HG03520 (cell line): ENCODE measurements at regions not wholly inside any gene's neighbourhood (a gene's known extent, or its start where the extent isn't known, plus 50 kb on each side); places are given as distances from the start of the nearest gene placed in this dataset.
A peak's percentile ranks its signal among the peaks of the same experiment; 100 is the strongest.

ENCODE experiments used
- ATAC-seq: cut with Tn5 transposase; IDR thresholded peaks from one replicate; pipeline ENCODE4 v1.9.1; 2021; ENCODE audit warnings: mild to moderate bottlenecking, moderate library complexity; ENCODE audit not compliant: unreplicated experiment

DNA sequence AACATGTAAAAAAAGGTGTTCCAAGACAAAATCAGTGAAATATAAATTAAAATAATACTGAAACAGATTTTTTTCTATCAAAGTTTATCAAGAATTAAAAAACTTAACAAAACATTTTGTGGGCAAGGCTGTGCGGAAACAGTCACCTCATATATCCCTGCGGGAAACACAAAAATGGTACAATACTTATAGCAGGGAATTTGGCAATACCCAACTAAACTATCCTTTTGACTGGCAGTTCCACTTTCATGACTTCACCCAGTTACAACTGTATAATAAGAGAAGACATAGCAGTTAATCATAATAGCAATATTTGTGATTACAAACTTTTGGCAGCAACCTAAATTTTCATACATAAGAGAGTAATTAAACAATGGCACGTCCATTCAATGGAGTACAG is 121.5 kb upstream of the EGLN3 start:
- no peak for ATAC-seq

DNA sequence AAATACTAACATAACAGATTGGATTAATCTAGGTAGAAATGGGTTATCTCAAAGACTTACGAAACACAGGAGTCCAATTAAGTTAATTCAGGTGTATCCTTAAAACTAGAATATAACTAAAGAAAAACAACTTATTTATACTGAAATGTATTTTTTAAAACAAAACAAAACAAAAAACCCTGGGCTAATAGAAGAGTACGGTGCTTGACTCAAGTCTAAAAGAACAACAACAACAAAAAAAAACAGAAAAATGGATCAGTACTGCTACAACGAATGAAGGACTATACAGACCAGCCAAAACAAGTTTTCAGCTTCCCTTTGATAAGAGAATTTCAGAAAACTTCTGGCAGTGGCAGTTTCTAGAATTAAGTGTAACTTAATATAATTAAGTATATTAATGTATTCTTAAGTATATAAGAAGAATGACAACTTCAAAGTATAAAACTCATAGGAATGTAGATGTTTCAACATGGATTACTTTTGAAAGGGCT is 120.1 kb upstream of the EGLN3 start:
- ATAC-seq: no peak

GRCh38 chr14:34069854-34070582 is 119.1 kb upstream of the EGLN3 start:
- no peak for ATAC-seq

DNA sequence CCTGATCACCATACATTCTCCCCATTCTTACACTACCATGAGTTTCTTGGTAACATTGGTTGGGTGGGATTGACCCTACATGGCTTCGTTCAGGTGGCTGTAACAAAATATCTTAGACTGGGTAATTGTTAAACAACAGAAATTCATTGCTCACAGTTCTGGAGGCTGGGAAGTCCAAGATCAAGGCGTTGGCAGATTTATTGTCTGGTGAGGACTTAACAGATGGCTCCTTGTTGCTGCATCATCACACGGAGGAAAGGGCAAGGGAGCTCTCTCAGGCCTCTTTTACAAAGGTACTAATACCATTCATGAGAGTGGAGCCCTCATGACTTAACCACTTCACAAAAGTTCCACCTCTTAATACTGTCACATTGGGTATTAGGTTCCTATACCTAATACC is 116.7 kb upstream of the EGLN3 start:
- no peak for ATAC-seq

GRCh38 chr14:34065690-34066391 is 115.0 kb upstream of the EGLN3 start:
- ATAC-seq: no peak

DNA sequence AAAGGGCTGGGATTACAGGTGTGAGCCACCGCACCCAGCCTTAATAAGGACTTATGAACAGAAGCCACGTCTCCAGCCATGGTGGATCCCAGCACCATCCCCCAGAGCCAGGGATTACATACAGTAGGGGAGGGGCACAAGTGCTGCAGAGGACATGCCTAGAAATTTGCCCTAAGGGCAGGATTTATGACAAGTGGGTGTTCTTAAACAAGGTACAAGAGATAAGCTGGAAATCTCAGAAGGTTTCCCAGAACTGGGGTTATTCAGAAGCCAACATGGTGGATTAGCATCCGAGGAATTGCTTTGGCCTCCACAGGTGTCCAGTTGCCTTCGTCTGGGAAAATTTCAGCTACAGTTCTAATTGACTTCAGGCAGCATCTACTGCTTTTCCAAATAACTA is 114.4 kb upstream of the EGLN3 start:
- ATAC-seq: no peak

DNA sequence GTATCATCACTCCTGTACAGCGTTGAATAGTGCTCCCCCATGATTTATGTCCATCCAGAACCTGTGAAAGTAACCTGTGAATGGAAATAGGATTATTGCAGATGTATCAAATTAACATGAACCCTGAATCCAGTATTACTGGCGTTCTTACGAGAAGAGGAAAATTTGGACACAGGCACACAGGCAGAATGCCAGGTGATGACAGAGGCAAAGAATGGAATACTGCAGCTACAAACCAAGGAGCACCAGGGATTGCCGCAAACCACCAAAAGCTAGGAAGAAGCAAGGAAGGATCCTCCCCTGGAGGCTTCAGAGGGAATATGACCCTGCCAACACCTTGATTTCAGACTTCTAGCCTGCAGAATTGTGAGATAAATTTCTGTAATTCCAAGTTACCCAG is 113.5 kb upstream of the EGLN3 start:
- ATAC-seq: no peak

DNA sequence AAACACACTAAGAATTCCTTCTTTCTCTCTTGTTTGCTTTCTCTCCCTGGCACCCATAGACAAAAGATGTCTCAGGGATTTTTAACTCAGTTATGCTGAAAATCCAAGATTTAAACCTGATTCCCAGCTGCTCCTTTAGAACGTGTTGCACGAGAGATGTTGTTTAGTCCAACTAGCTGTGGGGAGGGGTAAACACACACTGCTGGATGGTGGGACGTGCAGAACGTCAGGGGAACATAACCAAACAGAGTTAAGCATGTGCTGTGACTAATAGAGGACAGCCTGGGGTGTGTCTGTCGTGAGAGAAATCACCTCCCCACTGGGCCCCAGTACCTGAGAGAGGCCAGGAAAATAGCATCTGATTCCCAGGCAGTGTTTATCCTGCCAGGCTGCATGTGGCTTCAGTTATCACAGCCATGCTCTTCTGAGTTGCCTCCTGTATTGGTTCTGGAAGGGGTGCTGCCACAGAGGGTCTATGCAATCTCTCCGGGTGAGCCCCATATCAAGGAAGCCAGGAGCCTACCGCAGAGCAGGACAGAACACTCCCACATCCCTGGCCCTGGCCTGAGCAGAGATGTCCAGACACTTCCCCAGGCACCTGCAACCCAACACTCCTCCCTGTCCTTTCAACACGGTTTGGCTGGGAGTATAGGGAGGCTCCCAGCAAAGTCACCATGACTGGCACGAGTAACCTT is 112.7 kb upstream of the EGLN3 start:
- no peak for ATAC-seq

DNA sequence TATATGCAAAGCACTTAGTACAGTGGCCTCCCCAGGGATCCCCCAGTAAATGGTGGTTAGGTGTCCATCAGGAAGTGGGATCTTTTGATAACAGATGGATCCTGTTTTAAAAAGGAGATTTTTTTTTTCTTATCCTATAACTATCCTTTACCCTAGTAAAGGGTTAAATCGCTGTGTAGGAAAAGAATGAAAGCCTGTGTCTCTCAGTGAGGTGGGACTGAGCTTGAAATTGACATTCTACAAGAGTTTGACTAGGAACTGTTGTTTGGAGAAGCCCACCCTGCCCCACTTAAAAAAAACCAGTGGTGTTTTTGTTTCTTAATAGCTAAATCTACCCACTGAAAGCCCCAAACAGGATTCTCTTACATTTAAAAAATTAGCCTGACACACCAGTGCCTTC is 112.2 kb upstream of the EGLN3 start:
- ATAC-seq: no peak

DNA sequence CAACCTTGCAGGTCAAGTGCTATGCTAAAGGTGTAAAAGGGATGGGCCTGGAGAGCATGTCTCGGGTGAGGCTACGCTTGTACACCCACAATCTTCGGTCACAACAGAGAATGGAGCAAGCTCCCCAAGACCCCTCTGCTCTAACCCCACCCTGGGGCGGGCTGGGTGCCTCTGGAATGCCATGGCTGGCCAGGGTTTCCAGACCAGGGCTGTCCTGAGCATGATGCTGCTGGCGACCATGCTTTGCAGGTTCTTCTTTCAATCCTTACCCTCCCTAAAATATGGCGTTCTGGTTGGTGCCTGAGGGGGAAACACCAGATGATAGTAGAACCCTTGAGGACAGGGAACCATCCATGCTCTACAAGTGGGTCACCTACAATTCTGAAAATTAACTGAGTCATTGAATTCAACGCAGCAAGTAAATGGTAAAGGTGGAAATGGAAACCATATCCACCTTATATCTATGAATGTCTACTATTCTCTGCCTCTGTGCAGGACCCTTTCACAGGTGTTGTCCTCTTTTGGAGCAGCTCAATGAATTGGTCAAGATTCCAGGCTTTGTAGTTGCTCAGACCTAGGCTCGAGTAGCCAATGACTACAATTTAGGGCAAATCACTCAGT is 111.6 kb upstream of the EGLN3 start:
- no peak for ATAC-seq

GRCh38 chr14:34060651-34060999 is 109.8 kb upstream of the EGLN3 start:
- ATAC-seq: no peak

DNA sequence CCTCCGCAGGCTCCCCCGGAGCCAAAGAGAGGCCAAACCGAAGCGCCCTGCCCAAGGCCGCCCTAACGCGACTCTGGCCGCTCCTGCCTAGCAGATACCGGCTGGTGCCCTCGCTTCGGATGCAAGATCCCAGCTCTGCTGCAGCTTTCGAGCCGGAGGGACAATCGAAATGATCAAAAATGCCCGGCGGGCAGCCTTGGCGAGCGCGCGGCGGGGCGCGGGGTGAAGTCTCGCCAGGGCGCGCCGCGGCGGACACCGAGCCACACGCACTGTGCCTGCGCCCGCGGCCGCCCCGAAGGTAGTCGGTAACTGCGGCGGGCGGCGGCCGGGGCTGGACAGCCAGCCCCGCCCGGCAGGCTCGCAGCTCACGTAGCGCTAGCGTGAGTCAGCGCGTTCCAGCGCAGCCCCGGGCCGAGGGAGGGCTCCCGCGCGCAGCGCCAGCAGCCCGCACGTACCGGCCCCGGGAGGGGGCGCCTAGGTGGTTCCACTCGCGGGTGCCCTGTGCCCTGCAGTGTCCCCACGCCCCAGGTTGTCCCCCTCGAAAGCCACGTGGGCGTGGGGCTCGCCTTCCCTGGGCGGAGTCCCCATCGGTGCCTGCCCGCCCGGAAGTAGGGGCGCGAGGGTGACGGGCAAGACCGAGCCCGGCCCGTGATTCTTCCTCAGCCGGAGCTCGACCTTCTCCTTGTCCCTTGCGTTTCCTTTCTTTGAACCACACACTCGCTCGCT is 109.2 kb upstream of the EGLN3 start:
- no peak for ATAC-seq

DNA sequence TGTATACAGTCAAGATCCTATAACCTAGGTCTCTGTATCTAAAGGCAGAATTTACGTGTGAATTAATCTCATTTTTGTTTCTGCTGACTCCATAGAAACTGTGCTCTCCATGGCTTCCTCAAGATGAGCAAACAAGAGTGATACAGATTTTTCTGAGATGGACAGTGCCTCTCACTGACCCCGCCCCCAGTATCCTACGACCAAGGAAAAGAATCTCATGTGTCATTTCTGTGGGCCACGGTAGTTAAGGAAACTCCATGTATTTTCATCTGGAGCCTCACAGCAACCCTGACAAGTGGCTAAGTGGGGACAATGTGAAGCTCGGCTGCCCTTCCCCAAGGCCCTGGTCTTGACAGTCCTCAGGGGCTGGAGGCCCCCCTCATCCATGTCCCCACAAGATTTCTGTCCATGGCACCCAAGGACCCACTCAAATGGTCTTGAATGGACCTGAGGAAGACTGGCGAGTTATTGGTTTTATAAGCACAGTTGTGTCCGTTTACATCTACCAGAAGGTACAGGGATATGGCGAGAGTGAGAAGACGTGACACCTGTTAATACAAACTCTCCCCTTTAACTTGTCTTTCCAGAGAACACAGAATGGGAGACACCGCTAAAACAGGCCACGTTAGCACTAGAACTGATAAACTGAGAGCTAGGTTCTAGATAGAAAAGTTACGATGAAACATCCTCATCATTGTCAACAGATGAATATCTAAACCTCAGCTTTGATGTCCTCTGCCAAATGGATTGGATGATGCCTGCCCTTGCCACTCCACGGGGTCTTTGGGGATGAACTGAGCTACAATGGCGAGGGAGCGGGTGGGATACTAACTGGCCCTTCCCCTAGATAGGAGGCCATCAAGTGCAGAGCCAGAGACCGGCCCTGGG is 108.4 kb upstream of the EGLN3 start:
- ATAC-seq: no peak

DNA sequence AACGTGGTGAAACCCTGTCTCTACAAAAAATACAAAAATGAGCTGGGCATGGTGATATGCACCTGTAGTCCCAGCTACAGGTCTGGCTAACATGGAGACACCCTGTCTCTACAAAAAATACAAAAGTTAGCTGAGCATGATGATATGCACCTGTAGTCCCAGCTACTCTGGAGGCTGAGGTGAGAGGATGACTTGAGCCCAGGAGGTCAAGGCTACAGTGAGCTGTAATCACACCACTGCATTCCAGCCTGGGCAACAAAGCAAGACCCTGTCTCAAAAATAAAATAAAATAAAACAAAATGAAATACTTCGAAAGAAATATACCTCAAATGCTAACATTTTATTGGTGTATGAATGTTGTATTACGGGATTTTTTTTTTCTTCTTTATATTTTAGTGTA is 107.6 kb upstream of the EGLN3 start:
- no peak for ATAC-seq

DNA sequence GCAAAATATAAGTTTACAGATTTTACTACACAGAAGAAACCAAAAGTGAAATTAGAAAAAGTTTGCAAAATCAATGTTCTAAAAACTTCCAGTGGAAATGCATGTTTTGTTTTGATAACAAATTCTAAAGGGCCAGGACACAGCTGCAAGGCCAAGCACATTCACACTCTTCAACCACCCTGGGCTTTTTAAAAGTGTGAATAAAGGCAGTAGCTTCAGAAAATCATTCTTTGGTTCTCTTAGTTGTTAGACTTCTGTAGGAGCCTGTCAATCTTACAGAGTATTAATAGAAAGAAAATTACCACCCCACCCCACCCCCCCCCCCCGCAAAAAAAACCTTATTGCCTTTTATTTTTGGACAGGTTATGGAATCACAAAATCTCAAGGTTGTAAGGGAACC is 105.2 kb upstream of the EGLN3 start:
- no peak for ATAC-seq

DNA sequence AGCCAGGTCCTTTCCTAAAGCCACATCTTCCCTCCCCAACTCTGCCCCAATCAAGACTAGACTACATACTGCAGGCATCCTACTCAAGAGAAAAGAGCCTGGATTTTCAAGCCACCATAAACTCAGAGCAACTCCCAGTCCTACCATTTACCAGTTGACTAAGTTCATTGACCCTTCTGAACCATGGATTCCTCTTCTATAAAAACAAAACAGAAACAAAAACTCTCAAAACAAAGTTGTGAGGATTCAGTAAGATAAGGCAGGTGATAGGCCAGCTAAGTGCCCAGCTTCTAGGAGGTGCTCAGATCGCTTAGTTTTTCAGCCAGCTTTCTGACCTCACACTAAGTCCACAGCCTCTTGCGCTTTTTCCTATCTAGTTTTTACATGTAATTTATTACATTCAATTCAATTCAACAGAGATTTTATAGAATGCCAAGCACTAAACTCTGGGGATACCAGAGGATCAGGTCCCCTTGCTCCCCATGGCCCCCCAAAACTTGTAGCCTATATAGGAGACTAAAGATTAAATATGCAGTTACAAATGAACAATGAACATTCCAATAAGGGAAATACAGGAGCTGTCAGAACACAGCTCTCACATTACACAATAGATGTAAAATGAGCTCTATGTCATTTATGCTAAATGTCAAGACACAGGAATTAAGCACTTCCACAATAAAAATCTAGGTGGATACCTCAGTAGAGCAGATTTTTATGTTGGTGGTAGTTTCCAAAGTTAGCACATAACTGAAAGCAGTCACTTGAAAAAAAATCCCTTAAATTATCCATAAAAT is 104.5 kb upstream of the EGLN3 start:
- ATAC-seq: no peak

DNA sequence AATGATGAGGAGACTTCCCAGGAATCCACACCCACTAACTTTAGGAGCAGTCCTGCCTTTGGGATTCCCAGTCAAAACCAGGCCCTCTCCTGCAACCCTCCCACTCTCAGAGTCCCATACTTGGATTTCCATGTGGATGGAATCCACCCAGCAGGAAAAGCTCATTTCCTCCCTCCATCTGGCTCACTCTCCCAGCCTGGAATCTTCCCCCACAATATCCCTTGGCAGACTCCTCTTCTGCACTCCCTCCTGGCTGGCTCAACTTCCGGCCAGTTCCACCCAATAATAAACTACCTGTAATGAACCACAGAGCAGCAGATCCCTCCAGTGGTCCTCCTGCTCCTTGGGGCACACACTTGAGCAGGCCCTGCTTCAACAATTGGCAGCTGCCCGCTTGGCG is 102.8 kb upstream of the EGLN3 start:
- no peak for ATAC-seq

- ATAC-seq: no peak
Observed at GRCh38 chr14:34052658-34053014, 101.8 kb upstream of the EGLN3 start.

DNA sequence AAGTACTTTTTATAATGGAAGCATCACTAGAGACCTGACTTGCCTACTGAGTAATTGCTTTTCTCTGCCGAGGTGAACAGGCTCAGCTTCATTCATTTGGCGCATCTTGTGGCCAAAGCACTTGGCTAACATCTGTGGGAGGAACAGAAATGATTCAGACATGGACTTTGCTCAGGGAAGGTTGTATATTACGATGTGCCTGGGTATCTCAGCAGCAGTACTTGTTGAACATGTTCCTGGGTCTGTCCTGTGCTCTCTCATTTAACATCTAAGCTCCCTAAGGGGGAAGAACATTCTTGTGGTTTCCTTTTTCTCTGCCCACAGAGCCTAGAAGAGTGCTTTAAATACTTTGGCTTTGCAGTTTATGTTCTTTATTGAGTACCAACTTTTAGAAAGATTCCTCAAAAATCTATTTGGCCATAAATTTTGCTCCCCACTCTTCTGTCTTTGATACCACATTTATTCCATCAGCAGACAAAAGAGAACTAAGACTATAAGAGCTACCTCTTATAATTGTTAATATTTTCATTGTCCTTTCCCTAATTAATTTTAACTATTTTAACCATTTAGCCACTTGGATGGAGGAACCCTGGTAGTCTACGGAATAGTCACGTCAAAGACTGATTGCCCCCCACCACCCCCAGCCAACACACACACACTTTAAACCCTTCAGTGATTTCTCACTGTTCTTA is 101.2 kb upstream of the EGLN3 start:
- ATAC-seq: peak; percentile 53
